ENCODE measurements at regions not wholly inside any gene's neighbourhood (a gene's known extent, or its start where the extent isn't known, plus 50 kb on each side); places are given as distances from the start of the nearest gene placed in this dataset.

- TF ChIP-seq CTCF (IDR thresholded peaks at IDR 0.05) (no peak), EZH2 (IDR thresholded peaks at IDR 0.05; ENCODE audit: borderline replicate concordance, insufficient read depth, low read depth, low read length, poor library complexity, severe bottlenecking) (no peak)
- Histone ChIP-seq H2AFZ (ENCODE audit: insufficient read depth, low read depth, low read length, poor library complexity, severe bottlenecking) (no peak overlapping the region), H3K9me3 (ENCODE audit: control extremely low read depth in 1 of 3, control insufficient read depth in 2 of 3, insufficient read depth in 1 of 3, low read length in 2 of 3) (no peaks in the 10 kb centered on the region), H3K27ac (ENCODE audit: low read length in 2 of 2) (peak overlapping the region in 1 of 2 donors; percentile 90), H3K4me1 (ENCODE audit: control insufficient read depth in 2 of 2, insufficient read depth in 2 of 2, low read length in 2 of 2) (peaks cover 48 to 73% of the 10 kb centered on the region in 2 donors), H3K9ac (ENCODE audit: low read length) (no peak overlapping the region), H3K36me3 (replicated peaks in 1 of 2; ENCODE audit: control extremely low read depth in 1 of 2, control insufficient read depth in 1 of 2, extremely low read depth in 1 of 2, insufficient read depth in 2 of 2, low read length in 1 of 2) (no peaks in the 10 kb centered on the region), H3K4me3 (ENCODE audit: control extremely low read depth in 1 of 5, extremely low read depth in 1 of 5, insufficient read depth in 1 of 5, low read depth in 2 of 5, low read length in 4 of 5) (no peak overlapping the region), H3K79me2 (ENCODE audit: control insufficient read depth, insufficient read depth, low read length) (peaks cover 18% of the 10 kb centered on the region), H4K20me1 (ENCODE audit: control insufficient read depth, insufficient read depth, low read length, poor library complexity, severe bottlenecking) (no peaks in the 10 kb centered on the region), H3K27me3 (replicated peaks in 1 of 4; ENCODE audit: control extremely low read depth in 1 of 4, control insufficient read depth in 3 of 4, insufficient read depth in 4 of 4, low read length in 3 of 4) (no peaks in the 10 kb centered on the region), H3K4me2 (replicated peaks; ENCODE audit: low read depth, low read length, poor library complexity, severe bottlenecking) (no peak overlapping the region)
- Mint-ChIP-seq H3K4me3 (no peak overlapping the region), H3K27ac (peak overlapping the region; percentile 68), H3K9me3 (ENCODE audit: insufficient read depth) (no peaks in the 10 kb centered on the region), H3K4me1 (peaks cover 64% of the 10 kb centered on the region), H3K27me3 (no peaks in the 10 kb centered on the region)
- DNase-seq (no peak), ATAC-seq (ENCODE audit: low read depth) (no peak)
- ChIA-PET CTCF (interaction anchor here (0.7 to 1.6 kb wide), 8 partner anchors 10 to 200 kb away, joined by 3 to 9 read pairs (median 4); no protein-coding TSS in a partner anchor), POLR2A (interaction anchor here (0.6 to 0.7 kb wide), 2 partner anchors 10 to 84 kb away, joined by 3 read pairs; no protein-coding TSS in a partner anchor)
- intact Hi-C loops (cut with micrococcal nuclease), result loop anchor here (5.0 kb wide), 1 partner anchor 35 kb away; no protein-coding TSS in a partner anchor
Measured at GRCh38 chr2:196266855-196267254, 95.5 kb upstream of the STK17B start.

- CTCF ChIA-PET, result interaction anchor here (0.6 to 1.6 kb wide), 6 partner anchors 8 to 199 kb away, joined by 3 to 4 read pairs (median 3); partner anchors contain the start of gene DNAH7
- Mint-ChIP-seq H3K4me1 (peaks cover 53% of the 10 kb centered on the region), H3K27me3 (no peaks in the 10 kb centered on the region), H3K27ac (peak overlapping the region; percentile 95), H3K9me3 (ENCODE audit: insufficient read depth) (no peaks in the 10 kb centered on the region), H3K4me3 (peak overlapping the region; percentile 75)
- no peak overlapping the region for H2AFZ ChIP-seq (ENCODE audit: insufficient read depth, low read depth, low read length, poor library complexity, severe bottlenecking)
- no peaks in the 10 kb centered on the region for H4K20me1 ChIP-seq (ENCODE audit: control insufficient read depth, insufficient read depth, low read length, poor library complexity, severe bottlenecking)
- TF ChIP-seq CTCF (IDR thresholded peaks at IDR 0.05) (no peak), EZH2 (IDR thresholded peaks at IDR 0.05; ENCODE audit: borderline replicate concordance, insufficient read depth, low read depth, low read length, poor library complexity, severe bottlenecking) (no peak)
- POLR2A ChIA-PET, result no interaction called here
- DNase-seq (peak; percentile 53), ATAC-seq (ENCODE audit: low read depth) (peak; percentile 22)
- no CpG with 5 or more reads among the region's 1 CpG for whole genome bisulfite sequencing (ENCODE audit: insufficient coverage)
- H3K27ac ChIP-seq (ENCODE audit: low read length in 2 of 2), result peak overlapping the region; percentile 74 to 90
- intact Hi-C loops (cut with micrococcal nuclease), result loop anchor here (1.0 to 5.0 kb wide), 3 partner anchors 26 to 57 kb away; no protein-coding TSS in a partner anchor
- H3K36me3 ChIP-seq (replicated peaks in 1 of 2; ENCODE audit: control extremely low read depth in 1 of 2, control insufficient read depth in 1 of 2, extremely low read depth in 1 of 2, insufficient read depth in 2 of 2, low read length in 1 of 2), result no peaks in the 10 kb centered on the region
- H3K27me3 ChIP-seq (replicated peaks in 1 of 4; ENCODE audit: control extremely low read depth in 1 of 4, control insufficient read depth in 3 of 4, insufficient read depth in 4 of 4, low read length in 3 of 4), result no peaks in the 10 kb centered on the region
- peak overlapping the region; percentile 45 for H3K9ac ChIP-seq (ENCODE audit: low read length)
- peaks cover 21% of the 10 kb centered on the region for H3K79me2 ChIP-seq (ENCODE audit: control insufficient read depth, insufficient read depth, low read length)
- peaks cover 37 to 62% of the 10 kb centered on the region in 2 donors for H3K4me1 ChIP-seq (ENCODE audit: control insufficient read depth in 2 of 2, insufficient read depth in 2 of 2, low read length in 2 of 2)
- H3K9me3 ChIP-seq (ENCODE audit: control extremely low read depth in 1 of 3, control insufficient read depth in 2 of 3, insufficient read depth in 1 of 3, low read length in 2 of 3), result no peaks in the 10 kb centered on the region
- peak overlapping the region; percentile 78 for H3K4me2 ChIP-seq (replicated peaks; ENCODE audit: low read depth, low read length, poor library complexity, severe bottlenecking)
- peak overlapping the region in 2 of 5 experiments; percentile 19 to 59 for H3K4me3 ChIP-seq (ENCODE audit: control extremely low read depth in 1 of 5, extremely low read depth in 1 of 5, insufficient read depth in 1 of 5, low read depth in 2 of 5, low read length in 4 of 5)
Measured at GRCh38 chr2:196268025-196268424, 96.6 kb upstream of the STK17B start.
